GM21447 (cell line): ENCODE measurements at regions not wholly inside any gene's neighbourhood (a gene's known extent, or its start where the extent isn't known, plus 50 kb on each side); places are given as distances from the start of the nearest gene placed in this dataset.
"Not testable (repeated sequence)": the region's sequence is repeated elsewhere in the genome, so short reads cannot be mapped to it uniquely, and the experiment has no call there.

Source experiments
- ATAC-seq: cut with Tn5 transposase; IDR thresholded peaks from one replicate; pipeline ENCODE4 v1.9.1; 2021; ENCODE audit not compliant: unreplicated experiment

- no peak for ATAC-seq
Observed at GRCh38 chr16:75836347-75837010, 110.2 kb upstream of the CPHXL start.

- no peak for ATAC-seq
Observed at GRCh38 chr16:75837264-75837663, 111.0 kb upstream of the CPHXL start.

- no peak for ATAC-seq
Observed at GRCh38 chr16:75837681-75838080, 111.4 kb upstream of the CPHXL start.

- ATAC-seq: no peak
Observed at GRCh38 chr16:75841517-75841916, 115.2 kb upstream of the CPHXL start.

- ATAC-seq: no peak
Observed at GRCh38 chr16:75847172-75847571, 120.9 kb upstream of the CPHXL start.

- no peak for ATAC-seq
Observed at GRCh38 chr16:75854152-75854551, 127.9 kb upstream of the CPHXL start.

GRCh38 chr16:75860326-75861053 lies 134.2 kb upstream of the CPHXL start:
- no peak for ATAC-seq

GRCh38 chr16:75861311-75862097 lies 135.2 kb upstream of the CPHXL start:
- ATAC-seq: no peak

GRCh38 chr16:75862098-75862386 lies 135.8 kb upstream of the CPHXL start:
- ATAC-seq: no peak

- no peak for ATAC-seq
Observed at GRCh38 chr16:75864243-75864642, 138.0 kb upstream of the CPHXL start.

GRCh38 chr16:75865736-75866135 lies 139.4 kb upstream of the CPHXL start:
- ATAC-seq: no peak

GRCh38 chr16:75868636-75869632 lies 142.6 kb upstream of the CPHXL start:
- no peak for ATAC-seq

- ATAC-seq: not testable (repeated sequence)
Observed at GRCh38 chr16:75881280-75881679, 155.0 kb upstream of the CPHXL start.

- no peak for ATAC-seq
Observed at GRCh38 chr16:75899163-75899562, 172.9 kb upstream of the CPHXL start.

GRCh38 chr16:75908331-75909117 lies 182.2 kb upstream of the CPHXL start:
- ATAC-seq: no peak

- ATAC-seq: no peak
Observed at GRCh38 chr16:75909746-75910145, 183.5 kb upstream of the CPHXL start.

GRCh38 chr16:75911896-75912295 lies 185.6 kb upstream of the CPHXL start:
- no peak for ATAC-seq

- no peak for ATAC-seq
Observed at GRCh38 chr16:75913958-75914357, 187.7 kb upstream of the CPHXL start.

GRCh38 chr16:75916451-75916850 lies 190.2 kb upstream of the CPHXL start:
- ATAC-seq: no peak

- ATAC-seq: no peak
Observed at GRCh38 chr16:75918109-75918508, 191.8 kb upstream of the CPHXL start.
